T-helper 1 cell (primary cell): ENCODE measurements at regions not wholly inside any gene's neighbourhood (a gene's known extent, or its start where the extent isn't known, plus 50 kb on each side); places are given as distances from the start of the nearest gene placed in this dataset.

ENCODE experiments used
- DNase-seq, 5 donors: peaks; one replicate each; pipeline ENCODE4 v3.0.0-alpha.2; 2012 to 2020

- no peak for DNase-seq
These were observed 115.5 kb upstream of the AFDN start for GRCh38 chr6:167711211-167711610.

GRCh38 chr6:167711768-167712730, 114.7 kb upstream of the AFDN start:
- DNase-seq = no peak

- no peak for DNase-seq
These were observed 113.8 kb upstream of the AFDN start for GRCh38 chr6:167712731-167713475.

GRCh38 chr6:167714152-167714551, 112.6 kb upstream of the AFDN start:
- DNase-seq = no peak

- DNase-seq = no peak
These were observed 109.3 kb upstream of the AFDN start for GRCh38 chr6:167717455-167717854.

GRCh38 chr6:167717867-167718266, 108.8 kb upstream of the AFDN start:
- no peak for DNase-seq

GRCh38 chr6:167719920-167720319, 106.8 kb upstream of the AFDN start:
- DNase-seq = no peak

- DNase-seq = no peak
These were observed 106.0 kb upstream of the AFDN start for GRCh38 chr6:167720456-167721285.

GRCh38 chr6:167721291-167721690, 105.4 kb upstream of the AFDN start:
- DNase-seq = no peak

GRCh38 chr6:167722634-167723309, 103.9 kb upstream of the AFDN start:
- no peak for DNase-seq

GRCh38 chr6:167726043-167726621, 100.6 kb upstream of the AFDN start:
- DNase-seq = no peak

- DNase-seq = no peak
These were observed 96.3 kb upstream of the AFDN start for GRCh38 chr6:167730441-167730840.

GRCh38 chr6:167731216-167731615, 95.5 kb upstream of the AFDN start:
- no peak for DNase-seq

GRCh38 chr6:167731731-167732422, 94.8 kb upstream of the AFDN start:
- DNase-seq = no peak

- DNase-seq = no peak
These were observed 92.7 kb upstream of the AFDN start for GRCh38 chr6:167733740-167734661.

- no peak for DNase-seq
These were observed 92.0 kb upstream of the AFDN start for GRCh38 chr6:167734662-167735083.

GRCh38 chr6:167735084-167735950, 91.4 kb upstream of the AFDN start:
- DNase-seq = no peak

GRCh38 chr6:167735951-167736288, 90.8 kb upstream of the AFDN start:
- no peak for DNase-seq

GRCh38 chr6:167736486-167737204, 90.1 kb upstream of the AFDN start:
- no peak for DNase-seq
